ENCODE measurements at regions not wholly inside any gene's neighbourhood (a gene's known extent, or its start where the extent isn't known, plus 50 kb on each side); places are given as distances from the start of the nearest gene placed in this dataset.
"Not testable (repeated sequence)": the region's sequence is repeated elsewhere in the genome, so short reads cannot be mapped to it uniquely, and the experiment has no call there.

DNA sequence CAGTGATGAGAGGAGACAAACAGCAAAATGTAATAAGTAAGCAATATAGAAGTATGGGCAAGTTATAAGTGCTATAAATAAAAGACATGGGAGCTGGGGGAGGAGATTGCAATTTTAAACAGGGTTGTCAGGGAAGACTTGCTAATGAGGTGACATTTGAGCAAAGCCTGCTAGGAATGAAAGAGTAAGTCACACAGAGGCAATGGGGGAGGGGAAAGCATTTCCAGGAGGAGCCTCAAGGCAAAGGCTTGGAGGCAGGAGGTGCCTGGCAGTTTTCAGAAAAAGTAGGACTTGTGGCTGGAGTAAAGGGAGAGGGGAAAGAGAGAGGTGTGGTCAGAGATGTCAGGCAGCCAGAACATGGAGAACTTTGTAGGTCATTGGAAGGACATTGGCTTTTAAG is 124.4 kb upstream of the NMUR2 start:
- DNase-seq: no peak

DNA sequence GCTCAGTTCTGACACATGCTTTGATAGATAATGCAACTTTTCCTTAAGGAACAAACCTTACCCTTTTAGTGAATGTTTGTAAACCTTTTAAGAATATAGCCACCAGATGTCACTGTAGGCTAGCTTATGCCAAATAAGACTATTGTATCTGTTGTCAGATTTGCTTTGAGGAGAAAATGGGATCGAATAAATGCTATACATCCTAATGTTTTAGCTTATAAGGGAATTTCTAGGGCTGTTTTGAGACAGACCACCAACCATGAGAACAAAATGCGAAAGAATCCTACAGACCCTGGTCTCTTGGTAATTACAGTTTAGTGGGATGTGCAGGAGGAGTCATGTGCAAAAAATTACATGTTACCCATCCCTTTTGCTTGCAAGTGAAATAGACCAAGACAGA is 127.6 kb upstream of the NMUR2 start:
- peak; percentile 27 to 40 for DNase-seq

DNA sequence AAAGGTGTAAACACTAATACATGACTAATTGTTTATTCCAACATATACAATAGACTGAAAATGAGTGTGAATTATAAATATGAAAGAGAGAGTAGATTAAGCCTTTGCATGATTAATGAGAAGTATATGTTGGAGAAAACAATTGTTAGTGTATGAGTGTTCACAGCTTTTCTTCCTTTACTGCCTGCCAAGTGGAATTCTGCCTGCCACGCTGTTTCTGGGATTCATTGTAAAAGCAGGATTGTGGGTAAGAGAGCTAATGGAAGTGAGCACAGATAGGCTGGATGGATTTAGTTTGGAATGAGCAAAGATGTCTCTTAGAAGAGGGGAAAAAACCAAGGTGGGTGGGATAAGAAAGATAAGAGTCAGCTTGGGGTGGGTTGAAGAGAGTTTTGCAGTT is 129.6 kb upstream of the NMUR2 start:
- DNase-seq: no peak

- DNase-seq: no peak
Measured at GRCh38 chr5:152542741-152543140, 137.7 kb upstream of the NMUR2 start.

GRCh38 chr5:152546493-152546892 is 141.4 kb upstream of the NMUR2 start:
- no peak for DNase-seq

- peak in 1 of 2 experiments; percentile 12 for DNase-seq
Measured at GRCh38 chr5:152547202-152547601, 142.1 kb upstream of the NMUR2 start.

- DNase-seq: no peak
Measured at GRCh38 chr5:152549709-152550108, 144.6 kb upstream of the NMUR2 start.

DNA sequence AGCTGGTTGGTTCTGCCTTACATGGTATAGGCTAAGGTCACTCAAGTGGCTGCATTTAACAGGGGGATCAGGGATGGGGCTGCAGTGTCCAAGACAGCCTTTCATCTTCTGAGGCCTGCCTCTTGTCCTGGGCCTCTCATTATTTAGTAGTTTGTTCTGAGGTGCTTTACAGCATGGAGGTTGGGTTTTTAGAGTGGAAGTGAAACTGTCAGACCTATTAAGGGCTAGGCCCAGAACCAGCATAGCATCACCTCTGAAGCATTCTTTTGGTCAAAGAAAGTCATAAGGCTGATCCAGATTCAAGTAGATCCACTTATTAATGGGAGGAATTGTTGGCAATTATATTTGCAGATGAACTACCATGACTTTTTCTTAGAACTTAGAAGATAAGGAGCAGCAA is 146.0 kb upstream of the NMUR2 start:
- no peak for DNase-seq

DNA sequence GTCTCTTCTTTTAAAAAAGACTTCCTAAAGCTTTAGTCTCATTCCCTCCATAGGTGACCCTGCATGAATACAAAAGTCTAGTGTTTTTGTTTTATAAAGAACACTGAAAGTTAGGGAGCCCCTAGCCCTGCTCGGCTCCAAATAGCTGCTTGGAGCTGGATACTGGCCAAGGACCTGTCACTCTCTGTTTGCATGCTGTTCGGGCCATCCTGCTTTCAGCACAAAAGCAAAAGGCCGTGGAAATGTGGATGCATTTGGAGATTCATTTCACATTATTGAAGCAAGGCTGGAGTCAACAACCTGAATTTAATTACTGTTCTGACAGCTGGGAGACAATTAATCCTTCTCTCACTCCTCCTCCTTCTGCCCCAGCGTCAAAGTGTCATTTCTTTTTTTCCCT is 151.7 kb upstream of the NMUR2 start:
- DNase-seq: peak in 1 of 2 experiments; percentile 1

DNA sequence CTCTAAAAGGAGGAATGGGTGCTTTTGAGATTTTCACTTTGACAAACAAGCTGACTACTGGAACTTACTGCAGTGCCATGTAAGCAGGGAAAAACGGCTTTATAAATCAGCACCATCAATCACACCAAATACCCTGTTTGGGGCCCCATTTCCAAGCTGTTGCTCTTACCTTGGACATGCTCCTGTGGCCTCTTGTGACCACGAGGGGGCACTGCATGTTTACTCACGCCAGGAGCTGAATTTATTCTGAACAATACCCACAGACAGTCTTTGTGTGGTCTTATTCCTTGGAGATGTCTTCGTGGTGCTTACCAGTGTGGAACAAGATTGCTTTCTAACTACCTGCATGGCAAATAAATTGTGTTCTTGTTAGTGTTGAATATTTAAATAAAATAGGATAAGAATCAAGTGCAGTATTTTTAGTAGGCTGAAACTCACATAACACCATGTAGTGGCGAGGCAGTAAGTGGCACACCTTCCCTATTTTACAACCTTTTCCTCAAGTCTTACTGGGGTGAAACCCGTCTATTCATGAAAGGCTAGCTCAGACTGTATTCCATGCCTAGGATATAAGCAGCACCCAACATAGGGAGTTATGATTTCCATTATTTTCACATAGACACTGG is 155.5 kb upstream of the NMUR2 start:
- peak; percentile 6 to 76 for DNase-seq

DNA sequence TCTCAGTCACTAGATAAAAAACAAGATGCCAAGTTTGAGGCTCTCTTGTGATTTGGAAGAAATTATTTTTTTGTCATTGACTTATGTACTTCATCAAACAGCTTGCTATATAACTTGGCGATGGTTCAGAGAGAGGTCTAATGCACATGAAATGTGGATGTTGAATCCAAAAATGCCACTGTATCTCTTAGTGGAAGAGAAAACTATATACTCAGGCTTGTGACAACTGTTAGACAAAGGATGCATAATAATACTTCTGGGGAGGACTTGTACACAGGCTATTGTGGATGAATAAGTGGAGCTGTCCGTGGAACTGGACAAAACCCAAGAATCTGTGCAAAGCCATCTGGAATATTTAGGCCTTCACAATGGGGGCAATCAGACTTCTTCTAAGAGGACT is 162.9 kb upstream of the NMUR2 start:
- DNase-seq: no peak

- DNase-seq: no peak
Measured at GRCh38 chr5:152572812-152573211, 167.7 kb upstream of the NMUR2 start.

GRCh38 chr5:152584103-152584502 is 179.0 kb upstream of the NMUR2 start:
- no peak for DNase-seq

GRCh38 chr5:152592416-152592815 is 187.3 kb upstream of the NMUR2 start:
- DNase-seq: no peak

DNA sequence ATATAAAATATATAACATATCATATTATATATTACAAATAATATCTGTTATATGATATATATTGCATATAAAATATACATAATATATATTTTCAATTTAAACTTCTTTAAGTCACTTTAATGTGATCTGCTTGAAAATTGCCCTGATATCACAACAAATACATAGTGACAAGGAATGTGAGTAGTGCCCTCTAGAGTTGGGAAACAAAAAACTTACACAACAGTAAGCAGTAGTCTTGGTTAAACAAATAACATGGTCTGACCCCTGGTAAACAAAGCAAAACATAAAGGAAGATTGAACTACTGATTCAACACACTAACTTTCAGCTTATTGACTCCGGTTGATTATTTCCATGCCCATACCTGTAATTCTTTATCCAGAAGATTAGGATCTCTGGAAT is 188.3 kb upstream of the NMUR2 start:
- no peak for DNase-seq

DNA sequence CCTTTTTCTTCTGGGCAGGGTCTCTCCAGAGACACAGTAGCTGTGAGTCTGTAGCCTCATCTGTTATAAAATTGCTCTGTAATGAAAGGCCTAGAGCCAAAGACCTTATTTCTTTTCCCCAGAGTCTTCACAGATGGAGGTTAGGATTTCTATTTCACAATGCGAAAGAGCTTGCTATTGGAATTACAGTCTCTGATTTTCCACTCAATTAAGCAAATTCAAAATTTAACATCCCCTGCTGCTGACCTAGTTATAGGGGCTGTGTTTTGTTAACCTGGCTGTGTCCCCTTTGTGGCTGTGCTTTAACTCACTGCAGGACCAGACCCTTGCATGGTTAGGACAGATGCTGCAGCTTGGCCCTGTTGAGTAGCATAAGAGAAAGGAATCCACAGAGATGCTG is 190.3 kb upstream of the NMUR2 start:
- DNase-seq: no peak

- no peak for DNase-seq
Measured at GRCh38 chr5:152599096-152599495, 194.0 kb upstream of the NMUR2 start.

DNA sequence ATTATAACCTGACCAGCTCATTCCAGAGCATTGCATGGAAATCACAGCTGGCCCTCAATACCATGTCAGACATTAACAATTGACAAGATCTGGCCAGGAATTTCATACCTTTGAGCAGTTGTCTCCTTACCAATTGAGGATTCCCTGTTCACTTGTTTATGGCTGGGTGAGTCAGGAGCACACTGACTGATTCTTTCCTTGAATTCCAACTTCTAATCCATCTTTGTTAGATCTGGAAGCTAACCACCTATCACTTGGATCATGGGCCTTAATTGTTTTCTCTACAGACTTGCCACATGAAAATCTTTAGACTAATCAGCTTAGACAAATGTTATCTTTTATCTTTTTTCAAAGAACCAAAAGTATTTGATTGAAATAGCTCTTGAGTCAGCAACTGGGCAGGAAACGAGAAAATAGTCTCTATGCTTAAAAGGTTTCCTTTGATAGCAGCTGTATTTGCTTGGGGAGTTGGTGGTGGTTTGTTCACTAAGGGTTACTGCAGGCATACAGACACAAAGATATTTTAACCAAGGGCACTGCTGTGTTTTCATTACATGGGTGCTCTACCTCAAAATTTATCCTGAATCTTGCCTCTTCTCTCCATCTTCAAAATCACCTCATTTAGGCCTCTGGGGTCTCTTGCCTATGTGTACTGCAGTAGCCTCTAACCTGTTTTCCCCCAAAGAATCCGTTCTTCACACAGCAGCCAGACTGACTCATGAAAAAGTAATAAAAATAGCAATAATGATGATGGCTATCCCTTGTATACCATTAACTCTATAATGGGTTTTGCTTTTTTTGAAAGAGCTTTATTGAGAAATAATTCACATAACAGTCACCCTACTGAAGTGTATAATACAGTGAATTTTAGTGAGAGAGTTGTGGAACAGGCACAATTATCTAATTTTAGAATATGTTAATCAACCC is 197.0 kb upstream of the NMUR2 start:
- DNase-seq: no peak

GRCh38 chr5:152606050-152606449 is 201.0 kb upstream of the NMUR2 start:
- not testable (repeated sequence) for DNase-seq

- DNase-seq: no peak
Measured at GRCh38 chr5:152606776-152607364, 201.8 kb upstream of the NMUR2 start.

DNA sequence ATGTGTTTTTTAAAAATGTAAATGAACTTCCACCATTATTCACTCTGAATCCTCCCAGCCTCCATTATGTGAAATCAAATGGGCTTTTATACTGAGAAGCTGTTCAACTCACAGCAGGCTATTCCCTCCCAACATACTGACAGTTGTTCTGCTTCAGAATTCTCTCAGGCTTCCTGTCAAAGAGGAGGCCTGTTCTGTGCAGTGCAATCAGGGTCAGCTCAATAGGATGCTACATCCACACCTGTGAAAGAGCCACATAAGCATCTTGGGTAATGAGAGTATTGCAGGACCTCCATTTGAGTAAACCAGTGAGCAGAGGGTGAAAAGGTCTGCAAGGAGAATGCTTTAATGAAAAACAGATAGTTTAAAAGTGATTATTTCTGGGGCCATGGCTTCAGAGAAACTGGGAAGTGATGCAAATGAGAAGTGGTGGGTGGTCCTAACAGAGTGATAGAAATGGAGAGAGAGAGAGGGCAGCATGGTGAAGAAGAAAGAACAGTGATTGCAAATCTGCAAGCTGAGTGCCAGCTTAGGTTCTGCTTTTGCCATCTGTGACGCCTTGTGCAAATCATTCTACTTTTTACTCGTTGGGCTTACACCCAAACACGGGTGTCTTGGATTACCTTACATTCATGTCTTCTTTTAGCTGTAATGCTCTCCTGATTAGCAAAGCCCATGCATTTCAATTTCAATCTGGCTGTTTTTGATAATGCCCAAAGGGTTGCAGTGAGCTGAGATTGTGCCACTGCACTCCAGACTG is 202.5 kb upstream of the NMUR2 start:
- no peak for DNase-seq

GRCh38 chr5:152608458-152608857 is 203.4 kb upstream of the NMUR2 start:
- DNase-seq: no peak

- DNase-seq: no peak
Measured at GRCh38 chr5:152619756-152620155, 214.7 kb upstream of the NMUR2 start.
